H9 (cell line): ENCODE measurements at regions not wholly inside any gene's neighbourhood (a gene's known extent, or its start where the extent isn't known, plus 50 kb on each side); places are given as distances from the start of the nearest gene placed in this dataset.

Experiments
- DNase-seq: peaks from one replicate; pipeline ENCODE4 v3.0.0-alpha.2; 2017
- H2AFZ ChIP-seq: one replicate; pipeline ENCODE4 v1.6.1; 2013; ENCODE audit warnings: mild to moderate bottlenecking, low read length, control low read depth, moderate library complexity
- H2AK5ac ChIP-seq: 2 replicates; pipeline ENCODE4 v1.6.1; 2013; ENCODE audit warnings: low read length, control low read depth, mixed read lengths; ENCODE audit not compliant: insufficient read length
- H2BK120ac ChIP-seq: one replicate; pipeline ENCODE4 v1.6.1; 2013; ENCODE audit warnings: low read depth, mild to moderate bottlenecking, low read length, control low read depth, inconsistent platforms; ENCODE audit not compliant: poor library complexity, severe bottlenecking
- H2BK12ac ChIP-seq: 2 replicates; pipeline ENCODE4 v1.6.1; 2013; ENCODE audit warnings: low read length, control low read depth, mixed read lengths, low read depth; ENCODE audit not compliant: insufficient read length
- H2BK15ac ChIP-seq: 2 replicates; pipeline ENCODE4 v1.6.1; 2013; ENCODE audit warnings: low read depth, low read length, control low read depth
- H2BK20ac ChIP-seq: one replicate; pipeline ENCODE4 v1.6.1; 2013; ENCODE audit warnings: low read depth, mild to moderate bottlenecking, low read length, control low read depth, inconsistent platforms; ENCODE audit not compliant: poor library complexity, severe bottlenecking
- H2BK5ac ChIP-seq: 2 replicates; pipeline ENCODE4 v1.6.1; 2013; ENCODE audit warnings: low read length, control low read depth, mixed read lengths; ENCODE audit not compliant: insufficient read length
- H3K14ac ChIP-seq: 2 replicates; pipeline ENCODE4 v1.6.1; 2013; ENCODE audit warnings: low read length, control low read depth; ENCODE audit not compliant: insufficient read depth
- H3K18ac ChIP-seq: 2 replicates; pipeline ENCODE4 v1.6.1; 2013; ENCODE audit warnings: low read depth, mild to moderate bottlenecking, mixed read lengths, low read length, control low read depth; ENCODE audit not compliant: insufficient read length
- H3K23ac ChIP-seq: 2 replicates; pipeline ENCODE4 v1.6.1; 2013; ENCODE audit warnings: low read length, control low read depth, mixed read lengths, low read depth; ENCODE audit not compliant: insufficient read length
- H3K23me2 ChIP-seq: 2 replicates; pipeline ENCODE4 v1.6.1; 2013; ENCODE audit warnings: low read depth, mild to moderate bottlenecking, mixed read lengths, low read length, control low read depth; ENCODE audit not compliant: insufficient read length, poor library complexity, severe bottlenecking
- H3K27ac ChIP-seq: 2 replicates; pipeline ENCODE4 v1.5.1; 2013; ENCODE audit warnings: low read length, control low read depth, mixed read lengths, low read depth; ENCODE audit not compliant: insufficient read length
- H3K27me3 ChIP-seq: 2 replicates; pipeline ENCODE4 v1.6.1; 2013; ENCODE audit warnings: low read length, control low read depth, inconsistent platforms; ENCODE audit not compliant: insufficient read depth
- H3K4ac ChIP-seq: 2 replicates; pipeline ENCODE4 v1.6.1; 2013; ENCODE audit warnings: low read depth, mild to moderate bottlenecking, control low read depth, inconsistent platforms, low read length, moderate library complexity
- H3K4me1 ChIP-seq: 2 replicates; pipeline ENCODE4 v1.6.1; 2013; ENCODE audit warnings: low read length, control low read depth, inconsistent platforms; ENCODE audit not compliant: insufficient read depth
- H3K4me2 ChIP-seq: 2 replicates; pipeline ENCODE4 v1.6.1; 2013; ENCODE audit warnings: low read length, control low read depth, mixed read lengths; ENCODE audit not compliant: insufficient read length, insufficient read depth
- H3K56ac ChIP-seq: 2 replicates; pipeline ENCODE4 v1.6.1; 2013; ENCODE audit warnings: low read depth, mild to moderate bottlenecking, mixed read lengths, low read length, control low read depth; ENCODE audit not compliant: insufficient read length
- H3K79me1 ChIP-seq: 2 replicates; pipeline ENCODE4 v1.6.1; 2013; ENCODE audit warnings: low read depth, mild to moderate bottlenecking, moderate library complexity, low read length, control low read depth, inconsistent platforms; ENCODE audit not compliant: insufficient read depth, poor library complexity, severe bottlenecking
- H3K79me2 ChIP-seq: 2 replicates; pipeline ENCODE4 v1.6.1; 2013; ENCODE audit warnings: low read length, control low read depth, inconsistent platforms; ENCODE audit not compliant: insufficient read depth
- H3K9ac ChIP-seq: 2 replicates; pipeline ENCODE4 v1.6.1; 2013; ENCODE audit warnings: low read length, control low read depth, mixed read lengths; ENCODE audit not compliant: insufficient read length; ENCODE audit errors: extremely low read depth
- H3K9me3 ChIP-seq: one replicate; pipeline ENCODE4 v1.6.1; 2013; ENCODE audit warnings: low read depth, low read length, inconsistent platforms; ENCODE audit not compliant: control insufficient read depth
- H3T11ph ChIP-seq: one replicate; pipeline ENCODE4 v1.6.1; 2013; ENCODE audit warnings: mild to moderate bottlenecking, low read length, control low read depth, inconsistent platforms
- H4K20me1 ChIP-seq: one replicate; pipeline ENCODE4 v1.6.1; 2013; ENCODE audit not compliant: control insufficient read depth, insufficient read length, insufficient read depth
- H4K5ac ChIP-seq: 2 replicates; pipeline ENCODE4 v1.6.1; 2013; ENCODE audit warnings: low read depth, mild to moderate bottlenecking, mixed read lengths, low read length, control low read depth; ENCODE audit not compliant: insufficient read length
- H4K8ac ChIP-seq: replicated peaks from 2 replicates; pipeline ENCODE4 v1.6.1; 2013; ENCODE audit warnings: low read length, control low read depth, mixed read lengths, low read depth; ENCODE audit not compliant: insufficient read length
- H4K91ac ChIP-seq: 2 replicates; pipeline ENCODE4 v1.6.1; 2013; ENCODE audit warnings: low read depth, mild to moderate bottlenecking, moderate library complexity, mixed read lengths, low read length, control low read depth; ENCODE audit not compliant: insufficient read length
- H3K27ac Mint-ChIP-seq, 3 experiments: 2 replicates in 2 of 3; 3 replicates in 1 of 3; pipeline ENCODE4 v1.8.0; 2020 to 2021; ENCODE audit warnings: mixed read lengths in 3 of 3, mild to moderate bottlenecking in 1 of 3, moderate library complexity in 1 of 3
- H3K27me3 Mint-ChIP-seq: 2 replicates; pipeline ENCODE4 v1.8.0; 2021; ENCODE audit warnings: low read depth, mild to moderate bottlenecking, moderate library complexity, mixed read lengths
- H3K36me3 Mint-ChIP-seq, 3 experiments: 2 replicates in 2 of 3; 3 replicates in 1 of 3; pipeline ENCODE4 v1.8.0; 2020 to 2021; ENCODE audit warnings: low read depth in 3 of 3, mixed read lengths in 3 of 3; ENCODE audit not compliant: insufficient read depth in 1 of 3
- H3K4me1 Mint-ChIP-seq, 2 experiments: 2 replicates each; pipeline ENCODE4 v1.8.0; 2020; ENCODE audit warnings: mixed read lengths in 2 of 2
- H3K4me3 Mint-ChIP-seq, 2 experiments: 2 replicates in 1 of 2; 3 replicates in 1 of 2; pipeline ENCODE4 v1.8.0; 2020 to 2021; ENCODE audit warnings: mild to moderate bottlenecking in 2 of 2, mixed read lengths in 2 of 2, moderate library complexity in 1 of 2
- H3K9me3 Mint-ChIP-seq, 2 experiments: 2 replicates in 1 of 2; 3 replicates in 1 of 2; pipeline ENCODE4 v1.8.0; 2020; ENCODE audit warnings: mild to moderate bottlenecking in 2 of 2, mixed read lengths in 2 of 2, moderate library complexity in 1 of 2
- CTCF ChIP-seq: fragments of 200-600 bp; sonication (generic); conservative IDR thresholded peaks from 3 replicates; pipeline ENCODE4 v1.8.0; 2021; ENCODE audit warnings: antibody characterized with exemption, mild to moderate bottlenecking
- WGBS: extraction: QIAGEN DNeasy Blood & Tissue Kit; methylation state at CpG from one replicate; pipeline ENCODE4 v1.1.7; 2013; ENCODE audit warnings: missing lambda C conversion rate, low lambda C conversion rate, mixed read lengths; ENCODE audit not compliant: insufficient read length; ENCODE audit errors: extremely low coverage; 5-methylcytosine and 5-hydroxymethylcytosine counted together

- no peak for TF ChIP-seq CTCF
- DNase-seq = no peak
Observed at GRCh38 chr7:52695973-52696595, 339.3 kb upstream of the POM121L12 start.

More at GRCh38 chr7:52695973-52696595, 339.3 kb upstream of the POM121L12 start:
- no peak overlapping the region for H3K23ac ChIP-seq
- no peak overlapping the region for H3T11ph ChIP-seq
- H3K79me1 ChIP-seq = no peaks in the 10 kb centered on the region
- no peak overlapping the region for H3K4ac ChIP-seq
- no peak overlapping the region for H2BK120ac ChIP-seq
- H3K23me2 ChIP-seq = no peaks in the 10 kb centered on the region
- H3K4me1 ChIP-seq = no peaks in the 10 kb centered on the region; the same call in 1 of the 2 replicates
- no peak overlapping the region for H4K8ac ChIP-seq
- H4K5ac ChIP-seq = no peak overlapping the region
- H2BK5ac ChIP-seq = no peak overlapping the region
- H2BK20ac ChIP-seq = no peak overlapping the region
- H3K9me3 ChIP-seq = no peaks in the 10 kb centered on the region
- H2AK5ac ChIP-seq = no peak overlapping the region
- no peaks in the 10 kb centered on the region for H3K79me2 ChIP-seq
- H3K36me3 Mint-ChIP-seq = peaks cover 0 to 9% (median 0%) of the 10 kb centered on the region in 3 experiments; a peak in 5 of 7 replicates
- H4K20me1 ChIP-seq = no peaks in the 10 kb centered on the region
- H3K27ac ChIP-seq = no peak overlapping the region
- H3K4me3 Mint-ChIP-seq = no peak overlapping the region
- H3K56ac ChIP-seq = no peak overlapping the region
- H4K91ac ChIP-seq = no peak overlapping the region
- no peak overlapping the region for H3K14ac ChIP-seq
- H2BK12ac ChIP-seq = no peak overlapping the region
- H2AFZ ChIP-seq = no peak overlapping the region
- no CpG with 5 or more reads among the region's 5 CpGs for WGBS
- H3K9me3 Mint-ChIP-seq = peaks cover 3 to 11% of the 10 kb centered on the region in 2 experiments; a peak in 3 of 5 replicates
- no peaks in the 10 kb centered on the region for H3K27me3 ChIP-seq
- no peak overlapping the region for H2BK15ac ChIP-seq
- H3K9ac ChIP-seq = no peak overlapping the region
- H3K4me2 ChIP-seq = no peak overlapping the region
- no peaks in the 10 kb centered on the region for H3K27me3 Mint-ChIP-seq
- peak overlapping the region; percentile 25 to 81 (median 63); a peak in 4 of 7 replicates for H3K27ac Mint-ChIP-seq
- H3K4me1 Mint-ChIP-seq = peaks cover 11 to 12% of the 10 kb centered on the region in 2 experiments
- H3K18ac ChIP-seq = no peak overlapping the region
